ENCODE measurements at regions not wholly inside any gene's neighbourhood (a gene's known extent, or its start where the extent isn't known, plus 50 kb on each side); places are given as distances from the start of the nearest gene placed in this dataset.
"Not testable (repeated sequence)": the region's sequence is repeated elsewhere in the genome, so short reads cannot be mapped to it uniquely, and the experiment has no call there.

GRCh38 chr1:196027127-196027526 is 581.1 kb downstream of the KCNT2 start:
- Histone ChIP-seq H3K79me2 (ENCODE audit: control insufficient read depth, low read length) (no peaks in the 10 kb centered on the region), H3K27ac (ENCODE audit: low read depth, low read length) (no peak overlapping the region), H3K9me2 (replicated peaks; ENCODE audit: control insufficient read depth, low read length) (no peaks in the 10 kb centered on the region), H3K27me3 (ENCODE audit: control insufficient read depth, low read length) (no peaks in the 10 kb centered on the region), H3F3A (ENCODE audit: control insufficient read depth, insufficient read depth) (no peaks in the 10 kb centered on the region), H3K9me3 (ENCODE audit: control insufficient read depth, insufficient read depth, low read length) (no peaks in the 10 kb centered on the region), H3K4me3 (ENCODE audit: low read length) (no peak overlapping the region), H4K20me1 (ENCODE audit: control insufficient read depth, insufficient read depth, low read depth, low read length) (no peaks in the 10 kb centered on the region), H3K36me3 (ENCODE audit: control insufficient read depth, low read length) (no peaks in the 10 kb centered on the region), H3K4me1 (ENCODE audit: control insufficient read depth, low read length) (no peaks in the 10 kb centered on the region), H3K4me2 (ENCODE audit: low read length) (no peak overlapping the region)
- TF ChIP-seq, protein P1, sequence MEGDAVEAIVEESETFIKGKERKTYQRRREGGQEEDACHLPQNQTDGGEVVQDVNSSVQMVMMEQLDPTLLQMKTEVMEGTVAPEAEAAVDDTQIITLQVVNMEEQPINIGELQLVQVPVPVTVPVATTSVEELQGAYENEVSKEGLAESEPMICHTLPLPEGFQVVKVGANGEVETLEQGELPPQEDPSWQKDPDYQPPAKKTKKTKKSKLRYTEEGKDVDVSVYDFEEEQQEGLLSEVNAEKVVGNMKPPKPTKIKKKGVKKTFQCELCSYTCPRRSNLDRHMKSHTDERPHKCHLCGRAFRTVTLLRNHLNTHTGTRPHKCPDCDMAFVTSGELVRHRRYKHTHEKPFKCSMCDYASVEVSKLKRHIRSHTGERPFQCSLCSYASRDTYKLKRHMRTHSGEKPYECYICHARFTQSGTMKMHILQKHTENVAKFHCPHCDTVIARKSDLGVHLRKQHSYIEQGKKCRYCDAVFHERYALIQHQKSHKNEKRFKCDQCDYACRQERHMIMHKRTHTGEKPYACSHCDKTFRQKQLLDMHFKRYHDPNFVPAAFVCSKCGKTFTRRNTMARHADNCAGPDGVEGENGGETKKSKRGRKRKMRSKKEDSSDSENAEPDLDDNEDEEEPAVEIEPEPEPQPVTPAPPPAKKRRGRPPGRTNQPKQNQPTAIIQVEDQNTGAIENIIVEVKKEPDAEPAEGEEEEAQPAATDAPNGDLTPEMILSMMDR (IDR thresholded peaks at IDR 0.05; ENCODE audit: low read depth, low read length, poor library complexity, severe bottlenecking) = no peak
- TF ChIP-seq EZH2phosphoT487 (IDR thresholded peaks at IDR 0.05; ENCODE audit: borderline replicate concordance, low read length) = no peak

DNA sequence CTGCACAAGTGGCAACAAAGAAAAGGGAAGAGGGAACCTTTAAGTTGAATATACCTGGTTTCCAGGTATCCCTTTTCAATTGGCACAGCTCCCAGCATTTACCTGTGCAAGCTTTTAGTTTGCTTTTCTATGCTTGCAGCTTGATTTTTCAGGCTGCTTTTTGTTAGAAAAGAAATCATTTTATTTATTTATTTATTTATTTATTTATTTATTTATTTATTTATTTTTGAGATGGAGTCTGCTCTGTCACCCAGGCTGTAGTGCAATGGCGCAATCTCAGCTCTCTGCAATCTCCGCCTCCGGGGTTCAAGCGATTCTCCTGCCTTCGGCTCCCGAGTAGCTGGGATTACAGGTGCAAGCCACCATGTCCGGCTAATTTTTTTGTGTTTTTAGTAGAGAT is 587.1 kb downstream of the KCNT2 start:
- H4K20me1 ChIP-seq (ENCODE audit: control insufficient read depth, insufficient read depth, low read depth, low read length); H3K4me3 ChIP-seq (ENCODE audit: low read length); H3K4me1 ChIP-seq (ENCODE audit: control insufficient read depth, low read length); H3K27me3 ChIP-seq (ENCODE audit: control insufficient read depth, low read length); H3K9me2 ChIP-seq (replicated peaks; ENCODE audit: control insufficient read depth, low read length); H3K79me2 ChIP-seq (ENCODE audit: control insufficient read depth, low read length); H3K36me3 ChIP-seq (ENCODE audit: control insufficient read depth, low read length); H3K4me2 ChIP-seq (ENCODE audit: low read length); H3F3A ChIP-seq (ENCODE audit: control insufficient read depth, insufficient read depth); H3K9me3 ChIP-seq (ENCODE audit: control insufficient read depth, insufficient read depth, low read length); H3K27ac ChIP-seq (ENCODE audit: low read depth, low read length): not testable (repeated sequence)

- Histone ChIP-seq H4K20me1 (ENCODE audit: control insufficient read depth, insufficient read depth, low read depth, low read length) (no peaks in the 10 kb centered on the region), H3K79me2 (ENCODE audit: control insufficient read depth, low read length) (no peaks in the 10 kb centered on the region), H3K4me3 (ENCODE audit: low read length) (no peak overlapping the region), H3K27me3 (ENCODE audit: control insufficient read depth, low read length) (no peaks in the 10 kb centered on the region), H3K36me3 (ENCODE audit: control insufficient read depth, low read length) (no peaks in the 10 kb centered on the region), H3K4me1 (ENCODE audit: control insufficient read depth, low read length) (no peaks in the 10 kb centered on the region), H3K4me2 (ENCODE audit: low read length) (no peak overlapping the region), H3K9me3 (ENCODE audit: control insufficient read depth, insufficient read depth, low read length) (no peaks in the 10 kb centered on the region), H3K27ac (ENCODE audit: low read depth, low read length) (no peak overlapping the region), H3F3A (ENCODE audit: control insufficient read depth, insufficient read depth) (no peaks in the 10 kb centered on the region), H3K9me2 (replicated peaks; ENCODE audit: control insufficient read depth, low read length) (no peaks in the 10 kb centered on the region)
- TF ChIP-seq, protein P1 (IDR thresholded peaks at IDR 0.05; ENCODE audit: low read depth, low read length, poor library complexity, severe bottlenecking) = no peak
- TF ChIP-seq EZH2phosphoT487 (IDR thresholded peaks at IDR 0.05; ENCODE audit: borderline replicate concordance, low read length) = no peak
Measured at GRCh38 chr1:196009362-196009761, 598.9 kb downstream of the KCNT2 start.

- Histone ChIP-seq H3K9me2 (replicated peaks; ENCODE audit: control insufficient read depth, low read length) (no peaks in the 10 kb centered on the region), H3K36me3 (ENCODE audit: control insufficient read depth, low read length) (no peaks in the 10 kb centered on the region), H3K9me3 (ENCODE audit: control insufficient read depth, insufficient read depth, low read length) (no peaks in the 10 kb centered on the region), H4K20me1 (ENCODE audit: control insufficient read depth, insufficient read depth, low read depth, low read length) (no peaks in the 10 kb centered on the region), H3K4me3 (ENCODE audit: low read length) (no peak overlapping the region), H3F3A (ENCODE audit: control insufficient read depth, insufficient read depth) (no peaks in the 10 kb centered on the region), H3K4me1 (ENCODE audit: control insufficient read depth, low read length) (no peaks in the 10 kb centered on the region), H3K27me3 (ENCODE audit: control insufficient read depth, low read length) (no peaks in the 10 kb centered on the region), H3K4me2 (ENCODE audit: low read length) (no peak overlapping the region), H3K79me2 (ENCODE audit: control insufficient read depth, low read length) (no peaks in the 10 kb centered on the region), H3K27ac (ENCODE audit: low read depth, low read length) (no peak overlapping the region)
- no peak for TF ChIP-seq EZH2phosphoT487 (IDR thresholded peaks at IDR 0.05; ENCODE audit: borderline replicate concordance, low read length)
- TF ChIP-seq, protein P1 (IDR thresholded peaks at IDR 0.05; ENCODE audit: low read depth, low read length, poor library complexity, severe bottlenecking) = no peak
Measured at GRCh38 chr1:196007763-196008162, 600.5 kb downstream of the KCNT2 start.
